NCI-H345 (cell line): ENCODE measurements at regions not wholly inside any gene's neighbourhood (a gene's known extent, or its start where the extent isn't known, plus 50 kb on each side); places are given as distances from the start of the nearest gene placed in this dataset.
A peak's percentile ranks its signal among the peaks of the same experiment; 100 is the strongest.

ENCODE experiments used
- DNase-seq: peaks from one replicate; lab custom pipeline; 2025; lab: John Stamatoyannopoulos, UW

- DNase-seq = no peak
Measured at GRCh38 chr3:82087958-82088357, 326.5 kb upstream of the GBE1 start.

GRCh38 chr3:82085851-82086475 lies 324.5 kb upstream of the GBE1 start:
- no peak for DNase-seq

- DNase-seq = no peak
Measured at GRCh38 chr3:82085356-82085755, 323.9 kb upstream of the GBE1 start.

- no peak for DNase-seq
Measured at GRCh38 chr3:82084824-82085223, 323.4 kb upstream of the GBE1 start.

GRCh38 chr3:82082796-82083195 lies 321.4 kb upstream of the GBE1 start:
- DNase-seq = no peak

- DNase-seq = no peak
Measured at GRCh38 chr3:82081351-82081750, 319.9 kb upstream of the GBE1 start.

- DNase-seq = no peak
Measured at GRCh38 chr3:82080792-82081191, 319.3 kb upstream of the GBE1 start.

- no peak for DNase-seq
Measured at GRCh38 chr3:82080261-82080660, 318.8 kb upstream of the GBE1 start.

GRCh38 chr3:82079335-82079890 lies 318.0 kb upstream of the GBE1 start:
- DNase-seq = no peak

GRCh38 chr3:82078246-82078645 lies 316.8 kb upstream of the GBE1 start:
- DNase-seq = no peak

GRCh38 chr3:82067420-82067819 lies 306.0 kb upstream of the GBE1 start:
- DNase-seq = no peak

- no peak for DNase-seq
Measured at GRCh38 chr3:82058809-82059208, 297.4 kb upstream of the GBE1 start.

GRCh38 chr3:82055792-82056191 lies 294.3 kb upstream of the GBE1 start:
- no peak for DNase-seq

GRCh38 chr3:82054849-82055248 lies 293.4 kb upstream of the GBE1 start:
- DNase-seq = no peak

- DNase-seq = no peak
Measured at GRCh38 chr3:82053236-82053635, 291.8 kb upstream of the GBE1 start.

- no peak for DNase-seq
Measured at GRCh38 chr3:82050382-82050781, 288.9 kb upstream of the GBE1 start.

- DNase-seq = no peak
Measured at GRCh38 chr3:82048711-82049110, 287.3 kb upstream of the GBE1 start.

GRCh38 chr3:82044930-82045705 lies 283.7 kb upstream of the GBE1 start:
- peak; percentile 73 for DNase-seq

- no peak for DNase-seq
Measured at GRCh38 chr3:82038556-82038955, 277.1 kb upstream of the GBE1 start.

- no peak for DNase-seq
Measured at GRCh38 chr3:82033186-82033585, 271.7 kb upstream of the GBE1 start.

GRCh38 chr3:82031596-82031995 lies 270.2 kb upstream of the GBE1 start:
- DNase-seq = no peak

- no peak for DNase-seq
Measured at GRCh38 chr3:82030916-82031315, 269.5 kb upstream of the GBE1 start.

- no peak for DNase-seq
Measured at GRCh38 chr3:82022836-82023235, 261.4 kb upstream of the GBE1 start.

- no peak for DNase-seq
Measured at GRCh38 chr3:82020282-82020681, 258.8 kb upstream of the GBE1 start.
